Smooth muscle cell (in vitro differentiated cells): ENCODE measurements at regions not wholly inside any gene's neighbourhood (a gene's known extent, or its start where the extent isn't known, plus 50 kb on each side); places are given as distances from the start of the nearest gene placed in this dataset.

ENCODE experiments used
- DNase-seq: peaks from one replicate; lab custom pipeline; 2025; ENCODE audit not compliant: unreplicated experiment; lab: John Stamatoyannopoulos, UW
- H2AFZ ChIP-seq: fragments of 200-600 bp; sonication (generic); 2 replicates; pipeline ENCODE4 v1.6.0; 2016; ENCODE audit warnings: antibody characterized with exemption, low read depth, mild to moderate bottlenecking
- H3F3A ChIP-seq: fragments of 200-600 bp; sonication (generic); 2 replicates; pipeline ENCODE4 v1.6.0; 2017; ENCODE audit warnings: antibody characterized with exemption, low read depth
- H3K27ac ChIP-seq: fragments of 200-600 bp; sonication (generic); 2 replicates; pipeline ENCODE4 v1.5.1; 2016; ENCODE audit warnings: low read depth, mild to moderate bottlenecking
- H3K27me3 ChIP-seq: fragments of 200-600 bp; sonication (generic); 2 replicates; pipeline ENCODE4 v1.6.1; 2016; ENCODE audit warnings: low read depth, mild to moderate bottlenecking
- H3K36me3 ChIP-seq: fragments of 200-600 bp; sonication (generic); 2 replicates; pipeline ENCODE4 v1.5.1; 2016; ENCODE audit warnings: low read depth
- H3K4me1 ChIP-seq: fragments of 200-600 bp; sonication (generic); 2 replicates; pipeline ENCODE4 v1.5.1; 2016; ENCODE audit warnings: low read depth
- H3K4me2 ChIP-seq: fragments of 200-600 bp; sonication (generic); 2 replicates; pipeline ENCODE4 v1.6.0; 2016; ENCODE audit warnings: mild to moderate bottlenecking
- H3K4me3 ChIP-seq: fragments of 200-600 bp; sonication (generic); 2 replicates; pipeline ENCODE4 v1.5.1; 2016; ENCODE audit warnings: mild to moderate bottlenecking
- H3K79me2 ChIP-seq: fragments of 200-600 bp; sonication (generic); 2 replicates; pipeline ENCODE4 v1.6.0; 2016; ENCODE audit warnings: low read depth, mild to moderate bottlenecking
- H3K9ac ChIP-seq: fragments of 200-600 bp; sonication (generic); 2 replicates; pipeline ENCODE4 v1.6.0; 2016; ENCODE audit warnings: low read depth
- H3K9me3 ChIP-seq: fragments of 200-600 bp; sonication (generic); replicated peaks from 2 replicates; pipeline ENCODE4 v1.5.1; 2016; ENCODE audit warnings: low read depth
- H4K20me1 ChIP-seq: fragments of 200-600 bp; sonication (generic); 2 replicates; pipeline ENCODE4 v1.6.0; 2016; ENCODE audit warnings: low read depth
- WGBS: methylation state at CpG from one replicate; pipeline ENCODE4 v1.1.7; 2016; ENCODE audit warnings: low lambda C conversion rate; 5-methylcytosine and 5-hydroxymethylcytosine counted together
- TF ChIP-seq, protein P1 (sequence below): fragments of 200-600 bp; sonication (generic); IDR thresholded peaks from 2 replicates; pipeline ENCODE4 v1.5.1; 2017; ENCODE audit warnings: borderline replicate concordance, mild to moderate bottlenecking, antibody characterized with exemption; ENCODE audit not compliant: insufficient read depth, poor library complexity, severe bottlenecking

DNA sequence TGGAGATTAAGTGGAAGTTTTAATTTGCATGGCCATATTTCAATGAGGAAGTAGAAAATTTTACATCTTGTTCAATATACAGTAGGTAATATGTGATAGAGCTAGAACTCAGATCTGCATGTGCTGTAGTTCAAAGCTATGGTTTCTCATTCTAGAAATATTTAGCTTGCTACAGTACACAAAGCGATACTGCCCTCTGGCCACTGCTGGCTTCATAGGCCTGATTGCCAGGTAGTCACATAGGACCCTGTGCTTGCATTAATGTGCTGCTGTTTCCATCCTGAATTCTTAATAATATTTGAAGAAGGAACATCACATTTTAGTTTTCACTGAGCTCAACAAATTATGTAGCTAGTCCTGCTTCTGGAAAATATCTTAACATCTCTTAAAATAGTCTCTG, 87.0 kb downstream of the PLSCR2 start:
- H3K9ac ChIP-seq = no peak overlapping the region
- 96% methylated on average over 1 of the region's 1 CpG for WGBS
- no peaks in the 10 kb centered on the region for H3K36me3 ChIP-seq
- H3K27me3 ChIP-seq = no peaks in the 10 kb centered on the region
- no peaks in the 10 kb centered on the region for H3K9me3 ChIP-seq
- H3F3A ChIP-seq = no peaks in the 10 kb centered on the region
- H3K4me1 ChIP-seq = no peaks in the 10 kb centered on the region
- H3K79me2 ChIP-seq = no peaks in the 10 kb centered on the region
- H2AFZ ChIP-seq = peak overlapping the region; percentile 29
- TF ChIP-seq, protein P1, sequence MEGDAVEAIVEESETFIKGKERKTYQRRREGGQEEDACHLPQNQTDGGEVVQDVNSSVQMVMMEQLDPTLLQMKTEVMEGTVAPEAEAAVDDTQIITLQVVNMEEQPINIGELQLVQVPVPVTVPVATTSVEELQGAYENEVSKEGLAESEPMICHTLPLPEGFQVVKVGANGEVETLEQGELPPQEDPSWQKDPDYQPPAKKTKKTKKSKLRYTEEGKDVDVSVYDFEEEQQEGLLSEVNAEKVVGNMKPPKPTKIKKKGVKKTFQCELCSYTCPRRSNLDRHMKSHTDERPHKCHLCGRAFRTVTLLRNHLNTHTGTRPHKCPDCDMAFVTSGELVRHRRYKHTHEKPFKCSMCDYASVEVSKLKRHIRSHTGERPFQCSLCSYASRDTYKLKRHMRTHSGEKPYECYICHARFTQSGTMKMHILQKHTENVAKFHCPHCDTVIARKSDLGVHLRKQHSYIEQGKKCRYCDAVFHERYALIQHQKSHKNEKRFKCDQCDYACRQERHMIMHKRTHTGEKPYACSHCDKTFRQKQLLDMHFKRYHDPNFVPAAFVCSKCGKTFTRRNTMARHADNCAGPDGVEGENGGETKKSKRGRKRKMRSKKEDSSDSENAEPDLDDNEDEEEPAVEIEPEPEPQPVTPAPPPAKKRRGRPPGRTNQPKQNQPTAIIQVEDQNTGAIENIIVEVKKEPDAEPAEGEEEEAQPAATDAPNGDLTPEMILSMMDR = peak; percentile 26
- no peak overlapping the region for H3K4me3 ChIP-seq
- no peak overlapping the region for H3K27ac ChIP-seq
- DNase-seq = no peak
- no peak overlapping the region for H3K4me2 ChIP-seq
- no peaks in the 10 kb centered on the region for H4K20me1 ChIP-seq

DNA sequence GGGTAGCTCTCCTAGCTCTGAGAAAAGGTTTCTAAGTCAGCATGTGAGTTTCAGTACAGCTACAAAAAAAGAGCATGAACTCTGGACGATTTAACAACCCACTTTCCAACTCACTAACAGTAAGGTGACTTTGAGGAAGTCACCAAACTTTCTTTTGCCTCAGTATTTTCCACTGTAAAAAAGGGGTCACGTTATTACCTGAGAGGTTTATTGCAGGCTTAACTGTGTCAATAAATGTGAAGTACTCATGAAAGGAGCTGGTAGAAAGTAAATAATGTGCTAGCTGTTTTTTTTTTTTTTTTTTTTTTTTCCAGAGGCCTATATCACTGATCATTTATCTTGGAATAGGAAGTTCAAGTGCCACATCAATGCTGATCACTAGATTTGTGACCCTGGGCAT, 89.3 kb downstream of the PLSCR2 start:
- Histone ChIP-seq H3K9ac (no peak overlapping the region), H3K4me2 (no peak overlapping the region), H2AFZ (no peak overlapping the region), H3K27ac (no peak overlapping the region), H3K9me3 (no peaks in the 10 kb centered on the region), H3K79me2 (no peaks in the 10 kb centered on the region), H3K4me1 (no peaks in the 10 kb centered on the region), H3K36me3 (no peaks in the 10 kb centered on the region), H3K27me3 (no peaks in the 10 kb centered on the region), H3F3A (no peaks in the 10 kb centered on the region), H3K4me3 (no peak overlapping the region), H4K20me1 (no peaks in the 10 kb centered on the region)
- DNase-seq = no peak
- TF ChIP-seq, protein P1 = no peak
- WGBS = 65% methylated on average over 2 of the region's 2 CpGs

DNA sequence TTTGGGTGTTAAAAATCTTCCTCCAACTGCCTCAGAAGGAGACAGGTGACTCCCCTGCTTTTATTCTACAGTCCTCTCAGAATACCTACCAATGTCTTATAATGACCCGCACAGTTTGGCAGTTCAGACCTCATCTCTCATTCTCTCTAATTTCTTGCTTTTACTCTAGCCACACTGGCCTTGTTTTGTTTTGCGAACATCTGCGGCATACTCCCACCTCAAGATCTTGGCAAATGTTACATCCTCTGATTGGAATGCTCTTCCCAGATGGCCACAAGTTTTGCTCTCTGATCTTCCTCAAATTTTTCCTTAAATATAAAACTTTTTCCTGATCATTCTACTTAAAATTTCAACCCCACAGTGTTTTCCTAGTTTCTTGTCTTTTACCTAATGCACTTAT, 94.1 kb downstream of the PLSCR2 start:
- no peaks in the 10 kb centered on the region for H3K79me2 ChIP-seq
- no peaks in the 10 kb centered on the region for H3K27me3 ChIP-seq
- 92% methylated on average over 3 of the region's 3 CpGs for WGBS
- H3K4me2 ChIP-seq = no peak overlapping the region
- no peaks in the 10 kb centered on the region for H3K9me3 ChIP-seq
- H3K27ac ChIP-seq = no peak overlapping the region
- no peak overlapping the region for H3K9ac ChIP-seq
- H4K20me1 ChIP-seq = no peaks in the 10 kb centered on the region
- H3K36me3 ChIP-seq = no peaks in the 10 kb centered on the region
- no peaks in the 10 kb centered on the region for H3K4me1 ChIP-seq
- peak overlapping the region; percentile 9 for H2AFZ ChIP-seq
- TF ChIP-seq, protein P1 = no peak
- H3K4me3 ChIP-seq = no peak overlapping the region
- DNase-seq = no peak
- no peaks in the 10 kb centered on the region for H3F3A ChIP-seq

DNA sequence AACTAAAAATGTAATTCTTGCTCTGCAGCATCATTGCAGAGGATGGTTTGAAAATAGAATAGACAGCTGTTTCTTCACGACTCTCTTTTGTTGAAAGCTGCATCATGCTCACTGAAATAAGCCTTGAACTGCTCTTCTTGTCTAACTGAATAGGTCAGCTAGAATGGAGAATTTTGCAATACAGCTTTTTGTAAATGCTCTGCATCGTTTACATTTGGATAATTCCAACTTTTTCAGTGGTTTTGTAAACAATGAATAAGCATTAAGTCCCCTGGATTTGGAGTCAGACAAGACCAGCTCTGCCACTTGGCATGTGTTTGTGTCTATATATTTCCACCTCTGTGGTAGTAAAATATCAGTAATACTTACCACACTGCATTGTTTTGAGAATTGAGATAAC, 95.2 kb downstream of the PLSCR2 start:
- WGBS = 49% methylated on average over 2 of the region's 2 CpGs
- no peak overlapping the region for H3K4me3 ChIP-seq
- H3K79me2 ChIP-seq = no peaks in the 10 kb centered on the region
- H3K27me3 ChIP-seq = no peaks in the 10 kb centered on the region
- no peaks in the 10 kb centered on the region for H3K9me3 ChIP-seq
- TF ChIP-seq, protein P1 = no peak
- H3K4me1 ChIP-seq = no peaks in the 10 kb centered on the region
- H2AFZ ChIP-seq = no peak overlapping the region
- no peak for DNase-seq
- H3K9ac ChIP-seq = no peak overlapping the region
- H4K20me1 ChIP-seq = no peaks in the 10 kb centered on the region
- H3K27ac ChIP-seq = no peak overlapping the region
- H3K4me2 ChIP-seq = peak overlapping the region; percentile 13
- H3K36me3 ChIP-seq = no peaks in the 10 kb centered on the region
- H3F3A ChIP-seq = no peaks in the 10 kb centered on the region
